Astrocyte (in vitro differentiated cells and primary cell): ENCODE measurements at regions not wholly inside any gene's neighbourhood (a gene's known extent, or its start where the extent isn't known, plus 50 kb on each side); places are given as distances from the start of the nearest gene placed in this dataset.

Experiments used
- DNase-seq: peaks from one replicate; pipeline ENCODE4 v3.0.0-alpha.2; 2010; ENCODE audit warnings: low read depth
- FAIRE-seq: peaks from 2 replicates; lab custom pipeline; 2011; peaks lifted over from hg19 to GRCh38; lab: Jason Lieb, UNC
- H2AFZ ChIP-seq: 2 replicates; pipeline ENCODE4 v1.6.0; 2012; ENCODE audit warnings: low read depth, low read length, inconsistent platforms
- H3K27ac ChIP-seq: 2 replicates; pipeline ENCODE4 v1.5.1; 2011; ENCODE audit warnings: low read depth, low read length, inconsistent platforms
- H3K27me3 ChIP-seq: 2 replicates; pipeline ENCODE4 v1.6.0; 2011; ENCODE audit warnings: low read length, inconsistent platforms; ENCODE audit not compliant: insufficient read depth
- H3K36me3 ChIP-seq: 2 replicates; pipeline ENCODE4 v1.5.1; 2011; ENCODE audit warnings: low read length, inconsistent platforms; ENCODE audit not compliant: insufficient read depth
- H3K4me1 ChIP-seq: 2 replicates; pipeline ENCODE4 v1.5.1; 2011; ENCODE audit warnings: low read length, inconsistent platforms; ENCODE audit not compliant: insufficient read depth
- H3K4me2 ChIP-seq: 2 replicates; pipeline ENCODE4 v1.6.0; 2012; ENCODE audit warnings: low read length, inconsistent platforms
- H3K4me3 ChIP-seq: 2 replicates; pipeline ENCODE4 v1.5.1; 2011; ENCODE audit warnings: low read depth, mild to moderate bottlenecking, low read length, inconsistent platforms; ENCODE audit not compliant: insufficient read depth
- H3K79me2 ChIP-seq: 2 replicates; pipeline ENCODE4 v1.6.0; 2012; ENCODE audit warnings: mild to moderate bottlenecking, low read length, inconsistent platforms; ENCODE audit not compliant: insufficient read depth
- H3K9ac ChIP-seq: 2 replicates; pipeline ENCODE4 v1.6.0; 2012; ENCODE audit warnings: mild to moderate bottlenecking, low read length, inconsistent platforms
- H3K9me3 ChIP-seq: 2 replicates; pipeline ENCODE4 v1.5.1; 2012; ENCODE audit warnings: low read depth, mild to moderate bottlenecking, low read length, inconsistent platforms; ENCODE audit not compliant: insufficient read depth
- H4K20me1 ChIP-seq: 2 replicates; pipeline ENCODE4 v1.6.0; 2012; ENCODE audit warnings: low read length, inconsistent platforms; ENCODE audit not compliant: insufficient read depth
- H3K27ac Mint-ChIP-seq: one replicate; pipeline ENCODE4 v1.8.0; 2021; ENCODE audit warnings: mild to moderate bottlenecking, mixed read lengths; ENCODE audit not compliant: unreplicated experiment
- H3K27me3 Mint-ChIP-seq: one replicate; pipeline ENCODE4 v1.8.0; 2021; ENCODE audit warnings: low read depth, mixed read lengths; ENCODE audit not compliant: unreplicated experiment
- H3K36me3 Mint-ChIP-seq: one replicate; pipeline ENCODE4 v1.8.0; 2021; ENCODE audit warnings: low read depth, mixed read lengths; ENCODE audit not compliant: unreplicated experiment
- H3K4me1 Mint-ChIP-seq: one replicate; pipeline ENCODE4 v1.8.0; 2021; ENCODE audit warnings: low read depth, mixed read lengths; ENCODE audit not compliant: unreplicated experiment
- H3K4me3 Mint-ChIP-seq: one replicate; pipeline ENCODE4 v1.8.0; 2021; ENCODE audit warnings: mild to moderate bottlenecking, moderate library complexity, mixed read lengths; ENCODE audit not compliant: unreplicated experiment
- H3K9me3 Mint-ChIP-seq: one replicate; pipeline ENCODE4 v1.8.0; 2021; ENCODE audit warnings: mild to moderate bottlenecking, mixed read lengths; ENCODE audit not compliant: unreplicated experiment
- CTCF ChIP-seq: IDR thresholded peaks from 2 replicates; pipeline ENCODE4 v1.5.1; 2011; ENCODE audit warnings: low read depth, mild to moderate bottlenecking, inconsistent platforms, low read length, moderate library complexity; ENCODE audit not compliant: insufficient read depth
- EZH2 ChIP-seq: IDR thresholded peaks from 2 replicates; pipeline ENCODE4 v1.6.1; 2012; ENCODE audit warnings: mild to moderate bottlenecking, low read length, inconsistent platforms; ENCODE audit not compliant: insufficient read depth

GRCh38 chrX:110881971-110882370 is 86.4 kb upstream of the CHRDL1 start:
- Mint-ChIP-seq H3K9me3 (peaks cover 5% of the 10 kb centered on the region), H3K27ac (no peak overlapping the region), H3K4me1 (no peaks in the 10 kb centered on the region), H3K27me3 (no peaks in the 10 kb centered on the region), H3K4me3 (no peak overlapping the region), H3K36me3 (no peaks in the 10 kb centered on the region)
- Histone ChIP-seq H3K9me3 (no peaks in the 10 kb centered on the region), H4K20me1 (no peaks in the 10 kb centered on the region), H3K27ac (no peak overlapping the region), H2AFZ (no peak overlapping the region), H3K79me2 (no peaks in the 10 kb centered on the region), H3K4me1 (no peaks in the 10 kb centered on the region), H3K9ac (no peak overlapping the region), H3K4me3 (no peak overlapping the region), H3K36me3 (no peaks in the 10 kb centered on the region), H3K27me3 (no peaks in the 10 kb centered on the region), H3K4me2 (no peak overlapping the region)
- TF ChIP-seq CTCF (no peak), EZH2 (no peak)
- no peak for DNase-seq
- FAIRE-seq = peak; percentile 76

GRCh38 chrX:110877326-110877725 is 81.7 kb upstream of the CHRDL1 start:
- Mint-ChIP-seq H3K27ac (no peak overlapping the region), H3K4me1 (no peaks in the 10 kb centered on the region)
- no peak overlapping the region for H2AFZ ChIP-seq

More at GRCh38 chrX:110877326-110877725, 81.7 kb upstream of the CHRDL1 start:
- TF ChIP-seq EZH2 (no peak), CTCF (no peak)
- H3K4me3 Mint-ChIP-seq = no peak overlapping the region
- DNase-seq (no peak), FAIRE-seq (no peak)
- no peaks in the 10 kb centered on the region for H3K9me3 ChIP-seq
- H3K36me3 ChIP-seq = no peaks in the 10 kb centered on the region
- H3K79me2 ChIP-seq = no peaks in the 10 kb centered on the region
- no peaks in the 10 kb centered on the region for H3K27me3 Mint-ChIP-seq
- H3K4me3 ChIP-seq = no peak overlapping the region
- peaks cover 5% of the 10 kb centered on the region for H3K9me3 Mint-ChIP-seq
- no peak overlapping the region for H3K9ac ChIP-seq
- H3K27me3 ChIP-seq = no peaks in the 10 kb centered on the region
- no peaks in the 10 kb centered on the region for H4K20me1 ChIP-seq
- H3K36me3 Mint-ChIP-seq = no peaks in the 10 kb centered on the region
- no peak overlapping the region for H3K27ac ChIP-seq
- no peaks in the 10 kb centered on the region for H3K4me1 ChIP-seq
- H3K4me2 ChIP-seq = no peak overlapping the region
